HG02943 (cell line): ENCODE measurements at regions not wholly inside any gene's neighbourhood (a gene's known extent, or its start where the extent isn't known, plus 50 kb on each side); places are given as distances from the start of the nearest gene placed in this dataset.
"Not testable (repeated sequence)": the region's sequence is repeated elsewhere in the genome, so short reads cannot be mapped to it uniquely, and the experiment has no call there.

Source experiments
- ATAC-seq: cut with Tn5 transposase; IDR thresholded peaks from one replicate; pipeline ENCODE4 v1.9.1; 2021; ENCODE audit warnings: mild to moderate bottlenecking, low read depth, moderate library complexity; ENCODE audit not compliant: unreplicated experiment

DNA sequence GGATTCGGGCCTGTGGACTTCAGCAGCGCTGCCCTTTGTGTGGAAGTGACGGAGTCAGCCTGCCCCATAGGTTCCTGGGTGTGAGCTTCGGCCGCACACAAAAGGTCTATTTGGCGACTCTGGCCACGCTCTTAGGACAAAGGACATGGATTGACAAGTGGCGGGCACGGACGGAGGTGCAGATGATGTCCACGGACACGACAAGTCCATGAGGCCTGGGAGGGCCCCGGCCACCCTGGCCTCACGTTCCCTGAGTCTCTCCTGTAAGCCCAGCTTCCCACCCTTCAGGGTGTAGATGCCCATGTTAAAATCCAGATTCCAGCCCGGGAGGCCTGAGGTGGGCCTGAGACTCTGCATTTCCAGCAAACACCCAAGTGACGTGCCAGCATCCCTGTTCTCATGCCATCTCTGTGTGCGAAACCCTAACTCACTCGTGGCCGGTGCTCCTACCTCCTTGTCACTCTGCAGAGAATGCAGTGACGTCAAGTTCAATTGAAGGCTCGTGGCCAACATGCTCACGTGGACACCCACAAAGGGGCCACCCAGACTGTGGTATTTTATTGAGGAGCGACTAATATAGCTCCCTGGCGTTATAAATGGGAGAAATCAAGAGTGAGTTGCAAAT, 111.7 kb downstream of the RTP5 start:
- no peak for ATAC-seq

- ATAC-seq: no peak
Measured at GRCh38 chr2:241982706-241983570, 113.4 kb downstream of the RTP5 start.

- ATAC-seq: no peak
Measured at GRCh38 chr2:241983571-241984270, 114.2 kb downstream of the RTP5 start.

- no peak for ATAC-seq
Measured at GRCh38 chr2:241984271-241984655, 114.7 kb downstream of the RTP5 start.

DNA sequence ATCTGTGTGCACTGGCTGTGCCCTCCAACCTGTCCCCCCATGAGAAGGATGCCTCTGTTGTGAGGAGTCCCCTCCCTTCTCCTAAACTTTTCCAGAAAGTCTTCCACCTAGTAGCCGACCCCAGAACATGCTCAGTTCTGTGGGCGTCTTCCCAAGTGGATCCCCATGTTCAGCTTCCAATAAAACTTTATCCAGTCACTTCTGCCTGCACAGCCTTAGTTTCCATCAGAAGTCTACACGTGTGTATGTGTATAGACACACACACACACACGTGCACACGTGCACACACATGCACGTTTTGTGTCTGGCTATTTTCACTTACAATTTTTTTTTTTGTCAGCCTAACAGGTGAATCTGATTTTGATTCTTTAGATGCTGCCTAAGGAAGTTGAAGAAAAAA, 115.1 kb downstream of the RTP5 start:
- ATAC-seq: no peak

GRCh38 chr2:241985161-241985985, 115.8 kb downstream of the RTP5 start:
- ATAC-seq: not testable (repeated sequence)

DNA sequence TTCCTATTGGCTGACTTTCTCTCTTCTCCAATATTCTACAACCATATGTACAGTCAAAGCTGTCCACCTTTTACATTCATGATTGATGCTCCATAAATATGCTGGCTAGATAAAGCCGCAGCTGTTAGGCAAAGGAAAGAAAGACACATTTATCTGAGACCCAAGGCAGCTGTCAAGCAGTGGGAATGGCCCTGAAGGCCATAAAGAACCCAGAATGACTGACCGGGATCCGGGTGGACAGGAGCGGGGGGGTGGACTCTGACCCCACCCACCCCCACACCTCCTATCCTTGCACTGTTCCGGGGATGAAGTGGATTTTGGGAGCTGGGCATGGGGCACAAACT, 116.4 kb downstream of the RTP5 start:
- ATAC-seq: no peak

GRCh38 chr2:241986836-241987641, 117.5 kb downstream of the RTP5 start:
- no peak for ATAC-seq

DNA sequence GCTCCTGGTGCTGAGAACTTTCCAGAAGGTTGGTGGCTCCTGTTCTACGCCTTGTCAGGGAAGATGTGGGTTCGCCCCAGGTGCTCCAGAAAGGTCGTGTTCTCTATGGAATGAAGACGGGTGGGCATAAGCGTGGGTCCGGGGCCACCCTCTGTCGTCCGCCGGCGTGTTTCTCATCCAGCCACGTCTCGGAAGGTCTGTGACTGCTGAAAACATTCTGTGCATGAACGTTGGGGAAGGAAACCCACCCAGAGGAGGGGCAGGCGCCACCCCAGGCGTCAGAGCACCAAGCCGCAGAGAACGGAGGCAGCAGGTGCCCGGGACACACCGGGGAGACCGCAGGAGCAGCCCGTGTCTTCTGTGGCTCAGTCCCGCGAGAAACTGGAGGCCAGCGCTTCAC, 118.2 kb downstream of the RTP5 start:
- ATAC-seq: no peak

GRCh38 chr2:241988146-241988545, 118.6 kb downstream of the RTP5 start:
- ATAC-seq: no peak

DNA sequence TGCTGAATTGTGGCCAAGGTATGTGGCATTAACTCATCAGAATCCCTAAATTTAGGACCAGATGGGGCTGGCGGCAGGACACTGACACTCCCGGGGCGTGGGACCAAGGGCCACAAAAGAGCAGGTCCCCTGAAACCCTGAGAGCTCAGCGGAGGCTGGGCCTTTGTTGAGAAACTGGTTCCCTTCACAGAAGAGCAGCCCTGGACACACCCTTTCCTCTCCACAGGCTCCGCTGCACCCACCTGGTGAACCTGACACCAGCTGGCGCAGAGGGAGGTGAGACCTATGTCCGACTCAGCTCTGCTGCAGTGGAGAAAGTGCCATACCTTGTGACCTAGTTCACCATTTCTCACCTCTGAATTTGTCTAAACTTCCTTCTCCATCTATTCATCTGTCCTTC, 119.5 kb downstream of the RTP5 start:
- no peak for ATAC-seq

DNA sequence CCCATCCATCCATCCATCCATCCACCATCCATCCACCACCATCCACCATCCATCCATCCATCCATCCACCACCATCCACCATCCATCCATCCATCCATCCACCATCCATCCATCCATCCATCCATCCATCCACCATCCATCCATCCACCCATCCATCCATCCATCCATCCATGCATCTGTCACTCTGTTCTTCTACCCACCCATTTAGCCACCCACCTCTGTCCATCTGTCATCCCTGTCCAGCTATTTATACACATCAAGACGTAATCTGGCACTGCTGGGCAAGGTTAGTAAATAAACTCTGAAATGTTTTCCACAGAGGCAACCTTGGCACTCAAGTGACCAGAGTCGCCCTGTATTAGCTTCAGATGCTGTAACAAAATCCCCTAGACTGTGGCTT, 120.9 kb downstream of the RTP5 start:
- ATAC-seq: no peak

DNA sequence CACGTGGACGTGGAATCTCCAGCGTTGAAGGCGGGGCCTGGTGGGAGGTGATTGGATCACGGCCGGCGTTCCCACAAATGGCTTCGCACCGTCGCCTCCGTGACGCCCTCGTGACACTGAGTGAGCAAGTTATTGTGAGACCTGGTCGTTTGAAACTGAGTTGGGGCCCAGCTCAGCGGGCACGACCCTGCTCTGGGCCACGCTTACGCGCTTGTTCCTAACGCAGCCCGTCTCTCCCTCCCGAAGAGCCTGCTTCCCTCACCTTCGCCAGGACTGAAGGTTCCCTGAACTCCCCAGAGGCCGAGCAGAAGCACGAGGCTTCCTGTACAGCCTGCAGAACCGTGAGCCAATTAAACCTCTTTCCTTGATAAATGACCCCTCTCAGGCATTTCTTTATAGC, 121.8 kb downstream of the RTP5 start:
- ATAC-seq: no peak

- no peak for ATAC-seq
Measured at GRCh38 chr2:241992753-241993152, 123.2 kb downstream of the RTP5 start.

GRCh38 chr2:241993386-241994005, 124.0 kb downstream of the RTP5 start:
- no peak for ATAC-seq

DNA sequence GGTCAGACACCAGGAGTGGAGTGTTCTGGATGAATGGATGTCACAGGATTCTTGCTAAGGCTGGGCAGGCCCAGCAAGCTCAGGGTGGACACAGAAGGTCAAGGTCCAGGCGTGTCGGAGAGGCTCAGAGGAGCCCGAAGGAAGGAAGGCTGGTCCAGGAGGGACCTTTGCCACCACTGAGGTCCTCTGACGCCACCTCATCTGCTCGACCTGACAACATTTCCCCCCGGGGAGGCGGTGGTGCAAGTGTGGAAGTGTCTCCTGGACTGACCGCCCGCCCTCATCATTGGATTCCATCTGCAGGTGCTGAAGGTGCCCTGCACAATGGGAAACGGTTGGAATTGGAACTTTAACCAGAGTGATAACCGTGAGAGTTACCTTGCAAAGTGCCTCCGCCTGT, 124.6 kb downstream of the RTP5 start:
- no peak for ATAC-seq

DNA sequence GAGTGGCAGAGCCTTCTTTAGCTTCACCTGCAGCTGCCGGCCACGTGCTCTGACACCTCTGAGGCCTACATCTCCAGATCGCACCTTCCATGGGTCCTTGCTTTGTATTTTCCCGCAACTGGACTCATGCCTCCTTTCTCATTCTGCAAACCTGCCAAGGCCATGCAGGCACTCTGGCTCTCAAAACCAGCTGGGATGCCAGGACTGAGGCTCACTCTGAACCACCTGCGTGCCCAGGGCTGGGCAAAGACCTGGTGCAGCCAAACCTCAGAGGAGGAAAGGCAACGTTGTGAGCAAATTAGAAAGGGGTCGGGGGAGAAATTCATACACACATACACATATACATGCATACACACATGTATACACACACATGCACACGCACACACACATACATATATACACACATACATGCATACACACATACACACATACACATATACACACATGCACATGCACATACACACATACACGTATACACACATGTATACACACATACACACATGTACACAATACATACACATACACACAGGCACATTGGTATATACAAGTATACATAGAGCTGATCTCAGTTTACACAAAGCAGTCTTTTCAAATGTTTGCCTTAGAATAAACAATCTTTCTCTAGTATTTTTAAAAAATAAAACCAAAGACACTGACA, 125.2 kb downstream of the RTP5 start:
- no peak for ATAC-seq

- ATAC-seq: no peak
Measured at GRCh38 chr2:241996100-241996499, 126.6 kb downstream of the RTP5 start.

DNA sequence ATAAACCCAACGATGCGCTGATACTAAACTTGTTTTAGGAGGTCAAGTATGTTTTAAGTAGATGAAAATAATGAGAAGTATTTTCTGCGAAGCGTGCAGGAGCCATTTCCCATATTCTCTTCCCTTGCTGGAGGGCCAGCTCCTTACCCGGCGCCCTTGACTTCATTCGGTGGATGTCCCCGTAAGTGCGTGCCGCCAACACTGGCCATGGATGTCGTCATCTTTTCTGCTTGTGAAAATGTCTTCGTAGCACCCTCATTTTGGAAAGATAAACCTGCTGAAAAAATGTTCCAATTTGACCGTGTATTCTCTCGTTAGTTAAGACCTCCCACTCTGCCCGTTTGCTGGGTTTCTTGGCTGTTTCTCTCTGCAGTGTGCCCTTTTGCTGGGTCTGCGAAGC, 127.5 kb downstream of the RTP5 start:
- ATAC-seq: no peak
